GM13977 (cell line): ENCODE measurements at regions not wholly inside any gene's neighbourhood (a gene's known extent, or its start where the extent isn't known, plus 50 kb on each side); places are given as distances from the start of the nearest gene placed in this dataset.

Experiments
- DNase-seq: peaks from one replicate; pipeline ENCODE4 v3.0.0; 2012; ENCODE audit warnings: low spot score
- CTCF ChIP-seq: IDR thresholded peaks from 2 replicates; pipeline ENCODE4 v1.5.1; 2012; ENCODE audit warnings: mild to moderate bottlenecking, control low read depth; ENCODE audit not compliant: insufficient read depth; ENCODE audit errors: extremely low read depth, missing control alignments
- in situ Hi-C: fragments of 300-500 bp; cut with MboI; formaldehyde crosslinking; loops from one replicate; pipeline ENCODE4 v1.12.0; 2022; ENCODE audit warnings: low sequenced_read_pairs, low pct_unique_long_range_greater_than_20kb, mixed read lengths, inconsistent platforms; ENCODE audit not compliant: unreplicated experiment

DNA sequence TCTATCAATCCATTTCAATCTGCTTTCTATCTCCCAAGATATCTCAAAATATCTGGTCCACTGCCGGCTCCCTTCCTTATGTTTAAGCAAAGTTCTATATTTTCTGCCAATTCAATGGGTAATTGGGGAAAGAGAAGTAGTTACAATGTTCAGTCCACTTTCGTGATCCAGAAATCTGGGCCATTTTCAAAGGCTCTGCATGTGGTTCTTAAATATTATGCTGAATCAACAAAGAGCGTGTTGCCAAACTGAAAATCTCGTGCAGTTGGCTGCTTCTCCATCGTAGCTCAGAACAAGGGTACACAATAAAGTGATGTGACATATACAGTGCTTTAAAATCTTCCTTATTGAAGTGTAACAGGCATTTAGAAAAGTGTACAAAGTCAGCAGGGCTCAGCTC lies 863.1 kb downstream of the RNF144A start:
- in situ Hi-C loops, result no loop called here
- TF ChIP-seq CTCF, result no peak
- DNase-seq, result no peak

GRCh38 chr2:7785700-7786099 lies 868.5 kb downstream of the RNF144A start:
- DNase-seq, result no peak
- TF ChIP-seq CTCF, result no peak
- in situ Hi-C loops, result no loop called here

GRCh38 chr2:7788736-7789135 lies 871.5 kb downstream of the RNF144A start:
- DNase-seq, result no peak
- in situ Hi-C loops, result no loop called here
- TF ChIP-seq CTCF, result no peak

DNA sequence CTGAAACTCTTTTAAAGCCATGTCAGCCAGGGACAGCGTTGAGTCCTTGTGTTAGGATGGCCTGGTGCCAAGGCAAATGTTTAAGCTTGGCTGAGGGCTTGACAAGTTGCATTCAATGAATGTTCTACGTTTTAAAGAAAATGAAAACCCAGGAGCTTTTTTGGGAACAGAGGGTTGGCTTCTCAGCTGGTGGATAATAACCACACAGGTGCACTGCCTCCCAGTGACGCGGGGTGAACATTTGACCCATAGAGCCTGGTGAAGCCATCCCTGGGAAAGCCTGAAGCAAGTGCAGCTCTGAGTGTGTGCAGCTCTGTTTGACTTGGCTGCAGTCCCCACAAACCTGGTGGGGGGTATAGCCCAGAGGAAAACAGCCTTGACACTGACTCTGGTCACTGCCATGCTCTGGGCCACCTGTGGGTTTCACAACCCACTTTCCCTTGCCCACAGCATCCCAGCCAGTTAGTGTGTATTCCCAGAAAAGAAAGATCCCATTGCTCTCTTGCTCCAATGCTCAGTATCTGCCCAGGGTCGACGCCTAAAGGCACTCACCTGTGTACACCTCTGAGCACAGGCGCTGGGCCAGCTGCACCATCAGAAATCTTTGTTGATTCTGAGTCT lies 874.9 kb downstream of the RNF144A start:
- TF ChIP-seq CTCF, result no peak
- in situ Hi-C loops, result no loop called here
- no peak for DNase-seq

DNA sequence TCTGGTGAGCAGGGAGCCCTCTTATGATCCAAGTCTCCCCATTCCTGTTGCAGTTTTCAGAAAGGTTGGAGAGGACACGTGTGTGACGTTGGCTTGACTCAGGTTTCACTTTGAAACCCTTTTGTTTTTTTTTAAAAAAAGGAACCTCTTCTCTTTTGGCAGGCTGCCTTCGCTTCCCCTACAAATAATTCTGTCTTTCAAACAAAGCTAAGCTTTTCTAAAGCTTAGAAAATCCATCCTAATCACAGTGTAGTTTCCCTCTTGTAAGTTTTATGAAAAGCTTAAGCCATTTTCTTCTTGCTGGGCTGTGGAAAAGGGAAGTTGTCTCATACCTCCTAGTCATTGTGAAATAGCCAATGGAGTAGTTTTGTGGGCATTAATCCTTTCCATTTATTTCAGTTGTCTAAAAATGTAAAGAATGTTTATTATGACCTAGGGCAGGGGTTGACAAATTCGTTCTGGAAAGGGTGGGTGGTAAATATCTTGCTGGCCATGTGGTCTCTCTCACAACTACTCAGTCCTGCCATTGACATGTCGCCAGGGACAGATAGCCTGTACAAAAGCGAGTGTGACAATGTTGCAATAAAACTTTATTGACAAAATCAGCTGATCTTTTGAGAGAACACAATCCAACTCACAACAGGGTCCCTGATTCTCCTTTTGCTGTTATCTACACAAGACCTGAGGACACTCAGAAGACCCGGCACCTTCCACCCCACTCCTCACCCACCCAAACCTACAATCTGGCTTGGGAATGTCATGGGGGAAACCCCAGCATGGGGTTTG lies 878.8 kb downstream of the RNF144A start:
- DNase-seq, result no peak
- in situ Hi-C loops, result no loop called here
- no peak for TF ChIP-seq CTCF

DNA sequence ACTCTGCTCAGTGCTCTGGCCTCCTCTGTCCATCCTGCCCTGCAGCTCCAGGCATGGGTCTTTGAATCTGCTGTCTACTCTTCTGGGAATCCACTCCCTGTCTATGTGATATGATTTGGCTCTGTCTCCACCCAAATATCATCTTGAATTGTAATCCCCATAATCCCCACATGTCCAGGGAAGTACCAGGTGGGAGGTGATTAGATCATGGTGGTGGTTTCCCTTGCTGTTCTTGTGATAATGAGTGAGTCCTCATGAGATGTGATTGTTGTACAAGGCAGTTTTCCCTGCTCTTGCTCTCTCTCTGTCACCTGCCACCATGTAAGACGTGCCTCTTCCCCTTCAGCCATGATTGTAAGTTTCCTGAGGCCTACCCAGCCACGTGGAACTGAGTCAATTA lies 881.8 kb upstream of the ID2 start:
- in situ Hi-C loops, result no loop called here
- no peak for TF ChIP-seq CTCF
- DNase-seq, result no peak

DNA sequence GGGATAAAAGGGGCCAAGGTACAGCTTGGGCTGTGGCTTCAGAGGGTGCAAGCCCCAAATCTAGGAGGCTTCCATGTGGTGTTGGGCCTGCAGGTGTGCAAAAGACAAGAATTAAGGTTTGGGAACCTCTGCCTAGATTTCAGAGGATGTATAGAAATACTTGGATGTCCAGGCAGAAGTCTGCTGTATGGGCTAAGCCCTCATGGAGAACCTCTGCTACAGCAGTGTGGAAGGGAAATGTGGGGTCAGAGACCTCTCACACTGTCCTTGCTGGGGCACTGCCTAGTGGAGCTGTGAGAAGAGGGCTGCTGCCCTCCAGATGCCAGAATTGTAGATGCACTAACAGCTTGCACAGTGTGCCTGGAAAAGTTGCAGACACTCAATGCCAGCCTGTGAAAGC lies 880.6 kb upstream of the ID2 start:
- DNase-seq, result no peak
- in situ Hi-C loops, result no loop called here
- TF ChIP-seq CTCF, result no peak
